ENCODE measurements at regions not wholly inside any gene's neighbourhood (a gene's known extent, or its start where the extent isn't known, plus 50 kb on each side); places are given as distances from the start of the nearest gene placed in this dataset.
"Not testable (repeated sequence)": the region's sequence is repeated elsewhere in the genome, so short reads cannot be mapped to it uniquely, and the experiment has no call there.

GRCh38 chr7:69388452-69389137, 209.7 kb upstream of the AUTS2 start:
- no peaks in the 10 kb centered on the region for H3K36me3 ChIP-seq
- H3K9me3 ChIP-seq (ENCODE audit: severe bottlenecking) = no peaks in the 10 kb centered on the region
- no peak for TF ChIP-seq CTCF (IDR thresholded peaks at IDR 0.05; ENCODE audit: low read depth, low read length)
- no peak overlapping the region for H3K4me3 ChIP-seq (ENCODE audit: low read depth, low read length)
- H3K27ac ChIP-seq = no peak overlapping the region
- DNase-seq = no peak
- H3K27me3 ChIP-seq (ENCODE audit: insufficient read depth, low read depth, severe bottlenecking) = no peaks in the 10 kb centered on the region

GRCh38 chr7:69389216-69389615, 209.1 kb upstream of the AUTS2 start:
- Histone ChIP-seq H3K27me3 (ENCODE audit: insufficient read depth, low read depth, severe bottlenecking) (no peaks in the 10 kb centered on the region), H3K27ac (no peak overlapping the region), H3K4me3 (ENCODE audit: low read depth, low read length) (no peak overlapping the region), H3K9me3 (ENCODE audit: severe bottlenecking) (no peaks in the 10 kb centered on the region), H3K36me3 (no peaks in the 10 kb centered on the region)
- no peak for TF ChIP-seq CTCF (IDR thresholded peaks at IDR 0.05; ENCODE audit: low read depth, low read length)
- DNase-seq = no peak

- H3K27me3 ChIP-seq (ENCODE audit: insufficient read depth, low read depth, severe bottlenecking); DNase-seq; H3K4me3 ChIP-seq (ENCODE audit: low read depth, low read length); H3K9me3 ChIP-seq (ENCODE audit: severe bottlenecking); H3K27ac ChIP-seq; H3K36me3 ChIP-seq: not testable (repeated sequence)
Measured at GRCh38 chr7:69393912-69394311, 204.4 kb upstream of the AUTS2 start.

- H3K4me3 ChIP-seq (ENCODE audit: low read depth, low read length) = no peak overlapping the region
- H3K27ac ChIP-seq = no peak overlapping the region
- DNase-seq = no peak
- no peak for TF ChIP-seq CTCF (IDR thresholded peaks at IDR 0.05; ENCODE audit: low read depth, low read length)
- no peaks in the 10 kb centered on the region for H3K27me3 ChIP-seq (ENCODE audit: insufficient read depth, low read depth, severe bottlenecking)
- no peaks in the 10 kb centered on the region for H3K9me3 ChIP-seq (ENCODE audit: severe bottlenecking)
- H3K36me3 ChIP-seq = no peaks in the 10 kb centered on the region
Measured at GRCh38 chr7:69395061-69395714, 203.1 kb upstream of the AUTS2 start.

GRCh38 chr7:69398986-69399385, 199.3 kb upstream of the AUTS2 start:
- TF ChIP-seq CTCF (IDR thresholded peaks at IDR 0.05; ENCODE audit: low read depth, low read length) = no peak
- no peak overlapping the region for H3K4me3 ChIP-seq (ENCODE audit: low read depth, low read length)
- DNase-seq = no peak
- no peaks in the 10 kb centered on the region for H3K36me3 ChIP-seq
- H3K27ac ChIP-seq = no peak overlapping the region
- no peaks in the 10 kb centered on the region for H3K9me3 ChIP-seq (ENCODE audit: severe bottlenecking)
- no peaks in the 10 kb centered on the region for H3K27me3 ChIP-seq (ENCODE audit: insufficient read depth, low read depth, severe bottlenecking)

GRCh38 chr7:69399401-69399800, 198.9 kb upstream of the AUTS2 start:
- no peak for TF ChIP-seq CTCF (IDR thresholded peaks at IDR 0.05; ENCODE audit: low read depth, low read length)
- Histone ChIP-seq H3K27me3 (ENCODE audit: insufficient read depth, low read depth, severe bottlenecking) (no peaks in the 10 kb centered on the region), H3K9me3 (ENCODE audit: severe bottlenecking) (no peaks in the 10 kb centered on the region), H3K36me3 (no peaks in the 10 kb centered on the region), H3K27ac (no peak overlapping the region), H3K4me3 (ENCODE audit: low read depth, low read length) (no peak overlapping the region)
- no peak for DNase-seq
